GM19239 (cell line): ENCODE measurements at regions not wholly inside any gene's neighbourhood (a gene's known extent, or its start where the extent isn't known, plus 50 kb on each side); places are given as distances from the start of the nearest gene placed in this dataset.

ENCODE experiments used
- DNase-seq: peaks from one replicate; pipeline ENCODE4 v3.0.0; 2011; ENCODE audit warnings: low spot score; ENCODE audit not compliant: insufficient read length
- FAIRE-seq: peaks from 2 replicates; lab custom pipeline; 2011; peaks lifted over from hg19 to GRCh38; lab: Jason Lieb, UNC

DNA sequence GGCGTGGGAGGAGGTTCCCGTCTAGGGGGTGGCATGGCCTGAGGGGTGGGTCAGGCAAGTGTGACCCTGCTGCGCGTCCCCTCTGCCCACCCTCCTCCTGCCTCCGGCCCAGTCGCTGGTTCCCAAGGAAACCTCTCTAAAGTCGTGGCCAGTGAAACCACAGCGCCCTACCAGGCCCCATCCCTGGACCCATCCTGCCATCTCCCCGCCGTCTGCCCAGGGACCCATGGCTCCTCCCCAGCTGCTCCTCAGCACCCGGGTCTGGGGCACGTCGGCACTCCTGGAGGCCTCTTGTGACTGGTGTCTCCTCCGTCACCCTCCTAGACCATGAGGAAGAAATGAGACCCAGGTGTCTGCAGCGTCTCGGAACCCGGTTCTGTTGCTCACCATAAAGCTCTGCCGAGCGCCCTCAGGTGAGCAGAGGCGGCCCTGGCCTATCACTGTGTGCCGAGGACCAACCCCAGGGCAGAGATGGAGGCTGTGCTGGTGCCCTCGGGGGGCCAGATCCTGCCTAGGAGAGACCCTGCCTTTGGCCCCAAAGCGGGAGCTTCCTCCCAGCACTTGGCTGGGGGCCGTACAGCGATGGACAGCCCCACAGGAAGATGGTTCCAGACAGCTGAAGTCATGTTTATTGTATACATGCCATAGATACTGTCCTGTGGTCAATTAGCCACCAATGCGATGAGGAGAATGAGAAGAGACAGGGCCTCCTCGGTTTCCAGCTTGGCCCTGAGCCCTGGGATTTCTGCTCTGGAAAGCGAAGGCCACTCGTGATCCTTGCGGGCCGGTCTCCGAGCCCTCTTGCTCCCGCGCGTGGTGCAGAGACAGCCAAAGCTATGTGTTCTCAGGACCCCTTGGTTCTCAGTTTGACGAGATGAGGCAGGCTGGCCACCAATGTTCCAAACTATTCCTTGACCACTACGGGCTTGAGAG is 222.5 kb upstream of the RTL1 start:
- DNase-seq: no peak
- no peak for FAIRE-seq

- no peak for FAIRE-seq
- DNase-seq: no peak
These were observed 223.2 kb upstream of the RTL1 start for GRCh38 chr14:101126731-101127130.

DNA sequence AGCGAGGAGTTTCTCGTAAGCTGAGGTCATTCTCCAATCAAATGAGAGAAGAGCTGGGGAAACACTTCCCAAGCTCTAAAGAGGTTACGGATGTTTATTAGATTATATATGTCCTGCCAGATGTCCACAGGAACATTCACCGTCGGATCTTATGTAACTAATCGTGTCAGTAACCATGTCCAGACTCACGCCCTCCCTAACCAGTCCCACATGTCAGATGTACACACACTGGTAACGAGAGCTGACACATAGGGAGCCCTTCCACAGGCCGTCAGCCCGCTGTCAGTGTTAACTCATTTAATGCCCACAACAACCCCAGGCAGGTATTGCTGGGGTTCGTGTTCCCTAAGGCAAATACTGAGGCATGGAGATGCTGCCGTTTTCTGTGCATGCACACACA is 223.7 kb upstream of the RTL1 start:
- FAIRE-seq (no peak), DNase-seq (no peak)

DNA sequence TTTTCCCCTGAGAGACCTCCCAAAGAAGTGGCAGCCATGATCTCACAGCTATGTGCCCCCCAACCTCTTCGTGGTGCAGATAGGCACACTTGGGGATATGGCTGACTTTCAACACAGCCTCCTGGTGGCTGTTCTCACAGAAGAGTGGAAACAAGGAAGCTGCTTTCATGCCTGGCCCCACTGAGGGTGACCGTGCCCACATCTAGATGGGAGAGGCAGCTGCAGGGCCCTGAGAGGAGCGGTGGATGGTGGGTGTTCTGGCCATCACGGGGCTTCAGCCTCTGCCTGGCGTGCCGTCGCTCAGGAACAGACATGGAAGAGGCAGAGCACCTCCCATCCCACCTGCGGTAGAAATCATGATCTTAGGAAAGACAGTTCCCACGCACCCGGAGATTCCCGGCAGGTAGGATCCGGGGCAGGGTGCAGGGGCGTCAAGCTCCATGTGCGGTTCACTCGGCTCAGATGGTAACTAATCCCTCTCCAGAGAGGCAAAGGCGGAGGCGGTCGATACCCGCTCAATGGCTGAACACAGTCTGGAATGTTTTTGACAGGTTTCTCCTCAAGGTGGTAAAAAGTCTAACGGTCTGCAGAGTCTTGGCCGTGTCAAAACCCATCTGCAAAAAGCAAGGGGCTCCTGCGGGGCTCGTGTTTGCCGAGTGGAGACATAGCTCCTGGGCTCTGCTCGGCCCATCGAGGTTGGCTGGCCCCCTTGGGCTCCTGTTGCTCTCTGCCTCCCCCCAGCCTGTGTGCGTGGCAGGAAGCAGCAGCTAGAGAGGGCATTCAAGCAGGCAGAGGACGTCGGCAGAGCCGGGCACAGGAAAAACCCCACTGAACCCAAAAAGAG is 225.2 kb upstream of the RTL1 start:
- DNase-seq (no peak), FAIRE-seq (no peak)

DNA sequence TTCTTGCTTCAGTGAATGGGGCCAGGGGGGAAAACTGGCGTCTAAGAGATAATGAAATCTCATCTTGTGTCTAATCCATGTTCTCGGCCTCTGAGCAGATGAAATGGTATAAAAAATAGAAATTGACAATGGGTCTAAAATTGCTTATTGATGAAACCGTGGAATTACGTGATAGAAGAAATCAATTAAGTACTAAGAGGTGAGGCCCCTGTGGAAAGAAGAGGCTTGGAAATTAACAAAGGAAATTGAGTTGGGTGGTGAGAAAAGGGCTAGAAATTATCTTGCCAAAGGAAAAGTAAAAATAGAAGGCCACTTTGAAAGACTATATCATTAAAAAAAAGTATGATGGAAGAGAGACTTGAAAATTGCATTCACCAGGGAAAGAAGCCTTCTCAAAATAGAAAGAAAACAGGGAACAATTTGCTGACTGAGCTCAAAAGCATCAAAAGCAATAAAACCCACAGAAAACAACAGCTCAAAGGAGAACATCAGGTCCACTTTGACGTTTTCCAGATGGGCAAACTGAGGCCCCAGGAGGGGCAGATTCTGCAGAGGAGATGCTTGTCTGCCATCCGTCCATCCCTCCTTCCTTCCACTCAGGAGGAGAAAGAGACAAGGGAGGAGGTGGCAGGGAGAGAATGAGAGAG is 226.1 kb upstream of the RTL1 start:
- no peak for DNase-seq

DNA sequence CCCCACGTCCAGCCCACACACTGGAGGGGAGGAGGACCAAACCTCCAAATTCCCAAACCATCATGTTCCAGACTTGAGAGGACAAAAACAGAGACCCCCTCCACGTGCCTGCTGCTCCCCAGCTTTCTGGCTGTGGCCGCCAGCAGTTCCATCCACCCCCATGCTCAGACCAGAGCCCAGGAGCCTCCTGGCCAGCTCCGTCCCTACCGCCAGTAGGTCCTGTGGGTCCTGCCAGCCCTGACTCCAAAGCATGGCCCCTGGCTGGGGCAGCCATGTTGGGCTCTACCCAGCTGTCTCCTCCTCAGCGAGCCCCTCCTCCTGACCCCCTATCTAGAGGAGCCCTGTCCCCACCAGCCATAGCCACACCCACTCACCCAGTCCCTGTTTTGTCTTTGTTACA is 227.3 kb upstream of the RTL1 start:
- no peak for DNase-seq
- no peak for FAIRE-seq

More for the DNA sequence above, 226.1 kb upstream of the RTL1 start:
- no peak for FAIRE-seq

GRCh38 chr14:101131451-101131916 is 228.0 kb upstream of the RTL1 start:
- FAIRE-seq (no peak), DNase-seq (no peak)

DNA sequence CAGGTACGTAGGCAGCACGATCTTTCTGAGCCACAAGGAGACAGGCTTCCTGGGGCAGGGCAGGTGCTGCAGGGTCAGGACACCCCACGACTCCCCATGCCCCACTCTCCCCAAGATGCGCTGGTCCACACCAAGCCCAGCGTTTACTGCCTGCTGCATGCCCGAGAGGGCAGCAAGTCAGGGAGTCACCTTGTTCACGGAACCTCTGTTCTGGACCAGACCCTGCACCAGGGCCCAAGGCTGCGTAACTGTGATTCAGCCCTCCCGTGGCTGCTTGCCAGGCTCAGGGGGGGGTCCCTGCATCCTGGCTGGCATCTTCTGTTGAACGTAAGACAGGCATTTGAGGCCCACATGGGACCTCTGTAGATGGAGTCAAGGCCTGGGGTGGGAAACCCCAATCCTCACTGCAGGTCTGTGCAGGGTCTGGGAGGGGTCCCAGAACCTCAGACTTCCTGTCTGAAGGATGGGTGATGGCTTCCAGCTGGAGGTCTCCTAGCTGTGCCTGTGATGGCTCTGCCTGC is 228.6 kb upstream of the RTL1 start:
- FAIRE-seq (no peak), DNase-seq (no peak)

DNA sequence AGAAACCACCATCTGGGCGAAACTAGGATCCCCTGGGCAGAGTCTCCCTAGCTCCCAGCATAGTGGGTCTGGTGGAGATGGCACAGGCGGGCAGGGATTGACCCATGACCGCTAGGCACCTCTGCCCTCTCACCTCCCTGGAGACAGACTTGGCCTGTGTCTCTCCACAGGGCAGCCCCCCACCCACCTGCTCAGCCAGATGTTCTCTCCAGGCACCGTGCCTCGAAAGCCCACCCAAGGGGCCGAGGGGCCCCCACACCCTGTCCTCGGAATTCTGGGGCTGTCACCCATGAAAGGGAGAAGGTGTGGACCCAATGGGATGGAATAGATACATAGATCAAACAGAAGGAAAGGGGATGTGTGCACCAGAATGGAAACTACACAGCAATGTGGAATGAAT is 229.1 kb upstream of the RTL1 start:
- FAIRE-seq (no peak), DNase-seq (no peak)

DNA sequence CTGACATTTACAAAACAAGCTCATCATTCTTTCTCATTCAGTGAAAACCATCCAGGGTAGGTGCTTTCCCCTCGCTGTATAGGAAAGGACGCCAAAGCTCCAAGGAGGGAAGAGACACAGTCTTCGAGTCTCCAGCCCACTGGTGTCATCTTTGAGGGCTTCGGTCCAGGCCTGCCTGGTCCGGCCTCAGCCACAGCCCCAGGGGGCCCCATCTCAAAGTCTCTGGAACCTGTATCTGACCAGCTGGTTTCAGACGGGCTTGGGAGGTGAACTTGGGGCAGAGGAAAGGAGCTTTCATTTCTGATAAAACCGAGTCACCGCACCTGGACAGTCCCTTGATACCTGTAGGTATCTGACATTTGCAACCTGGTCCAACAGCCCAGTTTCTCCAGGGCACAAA is 229.5 kb upstream of the RTL1 start:
- no peak for FAIRE-seq
- DNase-seq: no peak

DNA sequence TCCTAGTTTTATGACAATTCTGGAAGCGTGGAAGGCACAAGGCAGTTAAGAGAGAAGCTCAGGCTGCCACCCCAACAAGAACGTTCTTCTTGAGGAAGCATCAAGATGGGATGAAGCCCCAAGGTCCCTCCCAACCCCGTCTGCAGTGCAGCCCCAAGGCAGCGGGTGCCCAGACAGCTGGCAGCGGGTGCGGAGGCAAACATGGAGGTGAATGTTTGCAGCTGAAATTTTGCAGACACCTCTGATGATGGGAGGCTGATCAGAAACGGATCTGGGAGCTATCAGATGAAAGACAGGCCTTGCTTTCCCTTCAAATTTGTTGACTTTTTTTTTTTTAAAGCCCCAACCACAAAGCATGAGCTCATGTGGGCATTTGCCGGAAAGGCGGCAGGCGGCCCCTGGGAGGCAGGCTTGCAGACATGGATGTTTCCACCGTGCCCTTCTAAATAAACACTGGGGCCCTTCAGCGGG is 230.7 kb upstream of the RTL1 start:
- FAIRE-seq (no peak), DNase-seq (no peak)

GRCh38 chr14:101134851-101135433 is 231.4 kb upstream of the RTL1 start:
- DNase-seq: no peak

GRCh38 chr14:101135796-101136742 is 232.5 kb upstream of the RTL1 start:
- no peak for DNase-seq
- FAIRE-seq: no peak

More at GRCh38 chr14:101134851-101135433, 231.4 kb upstream of the RTL1 start:
- no peak for FAIRE-seq

DNA sequence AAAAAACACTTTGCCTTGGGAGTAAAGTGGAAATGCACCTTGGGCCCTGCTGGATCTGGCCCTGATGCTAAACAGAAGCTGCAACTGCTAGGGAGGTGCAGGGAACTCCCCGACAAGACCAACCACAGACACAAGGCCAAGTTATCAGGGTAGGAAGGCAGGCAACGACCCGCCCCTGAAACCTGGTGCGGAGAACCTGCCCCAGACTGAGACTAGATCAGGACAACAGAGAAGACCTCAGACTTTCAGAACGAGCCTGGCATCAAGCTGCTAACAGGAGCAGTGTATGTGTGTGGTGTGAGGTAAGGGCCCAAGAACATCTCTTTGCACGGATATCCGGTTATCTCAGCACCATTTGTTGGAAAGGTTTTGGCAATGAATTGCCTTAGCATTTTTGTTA is 233.7 kb upstream of the RTL1 start:
- no peak for DNase-seq
- no peak for FAIRE-seq

- DNase-seq: no peak
- no peak for FAIRE-seq
These were observed 244.3 kb upstream of the RTL1 start for GRCh38 chr14:101147848-101148247.

DNA sequence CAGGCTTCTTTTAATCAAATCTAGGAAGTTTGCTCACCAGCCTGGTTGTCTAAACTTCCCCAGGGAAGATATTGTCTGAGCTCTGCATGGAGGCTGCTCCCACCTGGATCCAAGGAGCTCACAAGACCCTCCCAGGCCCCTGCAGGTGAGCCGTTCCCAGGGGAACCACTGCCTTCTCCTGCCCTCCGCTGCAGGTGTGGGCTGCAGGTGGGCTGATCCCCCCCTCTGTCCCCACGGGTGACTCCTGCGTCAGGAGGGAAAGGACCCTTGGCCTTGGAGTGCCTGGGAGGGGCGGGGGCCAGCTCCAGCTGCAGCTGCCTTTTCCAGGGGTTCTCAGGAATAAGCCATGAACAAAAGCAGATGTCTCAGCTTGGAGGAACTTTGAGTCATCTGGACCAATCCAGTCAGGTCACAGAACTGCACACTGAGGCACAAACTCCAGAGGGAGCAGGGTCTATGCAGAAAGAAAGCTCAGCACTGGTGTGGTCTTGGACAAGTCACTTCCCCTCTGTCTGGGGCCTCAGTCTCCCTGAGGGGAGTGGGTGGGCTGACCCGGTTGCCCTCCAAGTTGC is 246.6 kb upstream of the RTL1 start:
- FAIRE-seq: no peak
- no peak for DNase-seq

GRCh38 chr14:101151226-101151926 is 247.9 kb upstream of the RTL1 start:
- FAIRE-seq (no peak), DNase-seq (no peak)

DNA sequence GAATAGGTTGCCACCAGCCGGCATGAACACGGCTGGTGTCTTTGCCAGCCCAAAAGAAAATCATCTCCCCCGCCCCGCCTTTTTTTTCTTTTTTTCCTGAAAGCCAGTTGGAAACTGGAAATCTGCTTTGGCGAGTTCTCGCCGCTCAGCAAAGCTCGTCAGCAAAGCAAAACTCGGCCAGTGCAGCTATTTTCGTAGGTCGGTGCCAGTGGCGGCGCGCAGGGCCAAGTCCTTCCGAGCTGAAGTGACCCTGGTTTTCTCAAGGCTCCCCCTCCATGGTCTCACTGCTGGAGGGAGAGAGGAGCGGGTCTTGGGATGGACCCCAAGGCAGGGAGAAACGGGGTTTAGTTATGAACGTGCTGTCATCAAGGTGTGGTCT is 248.4 kb upstream of the RTL1 start:
- no peak for FAIRE-seq

More for the DNA sequence above, 248.4 kb upstream of the RTL1 start:
- DNase-seq: no peak
